PC-3 (cell line): ENCODE measurements at regions not wholly inside any gene's neighbourhood (a gene's known extent, or its start where the extent isn't known, plus 50 kb on each side); places are given as distances from the start of the nearest gene placed in this dataset.

Source experiments
- EZH2 ChIP-seq: fragments of 300-600 bp; sonication (generic); IDR thresholded peaks from one replicate; pipeline ENCODE4 v1.6.1; 2017; ENCODE audit warnings: antibody characterized with exemption, mild to moderate bottlenecking, low read length; ENCODE audit not compliant: unreplicated experiment
- EZH2phosphoT487 ChIP-seq: fragments of 300-600 bp; sonication (generic); IDR thresholded peaks from 2 replicates; pipeline ENCODE4 v1.6.1; 2018; ENCODE audit warnings: mild to moderate bottlenecking, antibody characterized with exemption, low read length, borderline replicate concordance
- TF ChIP-seq, protein P1 (sequence below): fragments of 300-600 bp; sonication (generic); conservative IDR thresholded peaks from 2 replicates; pipeline ENCODE4 v1.5.1; 2017; ENCODE audit warnings: antibody characterized with exemption, low read depth, mild to moderate bottlenecking, low read length

DNA sequence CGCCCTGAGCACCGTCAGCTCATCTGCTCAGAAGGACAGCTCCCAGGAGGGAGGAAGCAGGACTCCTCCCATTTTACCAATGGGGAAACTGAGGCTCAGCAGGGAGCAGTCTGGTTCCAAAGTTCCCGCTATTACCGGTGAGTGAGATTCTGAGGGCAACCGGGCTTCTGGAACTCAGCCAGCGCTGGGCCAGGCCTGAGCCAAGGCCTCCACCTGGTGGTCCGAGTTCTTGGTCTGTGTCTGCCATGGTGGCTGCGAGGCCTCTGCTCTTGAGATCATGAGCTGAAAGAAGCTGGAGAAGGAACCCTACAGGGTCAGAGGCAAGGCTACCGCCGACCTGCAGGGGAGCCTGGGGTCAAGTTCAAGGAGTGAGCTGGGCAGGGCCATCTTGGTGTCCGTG is 110.8 kb upstream of the GSE1 start:
- TF ChIP-seq, protein P1, sequence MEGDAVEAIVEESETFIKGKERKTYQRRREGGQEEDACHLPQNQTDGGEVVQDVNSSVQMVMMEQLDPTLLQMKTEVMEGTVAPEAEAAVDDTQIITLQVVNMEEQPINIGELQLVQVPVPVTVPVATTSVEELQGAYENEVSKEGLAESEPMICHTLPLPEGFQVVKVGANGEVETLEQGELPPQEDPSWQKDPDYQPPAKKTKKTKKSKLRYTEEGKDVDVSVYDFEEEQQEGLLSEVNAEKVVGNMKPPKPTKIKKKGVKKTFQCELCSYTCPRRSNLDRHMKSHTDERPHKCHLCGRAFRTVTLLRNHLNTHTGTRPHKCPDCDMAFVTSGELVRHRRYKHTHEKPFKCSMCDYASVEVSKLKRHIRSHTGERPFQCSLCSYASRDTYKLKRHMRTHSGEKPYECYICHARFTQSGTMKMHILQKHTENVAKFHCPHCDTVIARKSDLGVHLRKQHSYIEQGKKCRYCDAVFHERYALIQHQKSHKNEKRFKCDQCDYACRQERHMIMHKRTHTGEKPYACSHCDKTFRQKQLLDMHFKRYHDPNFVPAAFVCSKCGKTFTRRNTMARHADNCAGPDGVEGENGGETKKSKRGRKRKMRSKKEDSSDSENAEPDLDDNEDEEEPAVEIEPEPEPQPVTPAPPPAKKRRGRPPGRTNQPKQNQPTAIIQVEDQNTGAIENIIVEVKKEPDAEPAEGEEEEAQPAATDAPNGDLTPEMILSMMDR, result no peak
- no peak for TF ChIP-seq EZH2phosphoT487
- no peak for TF ChIP-seq EZH2
